Renal pelvis (tissue), 1 donor: ENCODE measurements at regions not wholly inside any gene's neighbourhood (a gene's known extent, or its start where the extent isn't known, plus 50 kb on each side); places are given as distances from the start of the nearest gene placed in this dataset.
"Not testable (repeated sequence)": the region's sequence is repeated elsewhere in the genome, so short reads cannot be mapped to it uniquely, and the experiment has no call there.

Source experiments
- DNase-seq: peaks from one replicate; pipeline ENCODE4 v3.0.0-alpha.2; 2013

DNA sequence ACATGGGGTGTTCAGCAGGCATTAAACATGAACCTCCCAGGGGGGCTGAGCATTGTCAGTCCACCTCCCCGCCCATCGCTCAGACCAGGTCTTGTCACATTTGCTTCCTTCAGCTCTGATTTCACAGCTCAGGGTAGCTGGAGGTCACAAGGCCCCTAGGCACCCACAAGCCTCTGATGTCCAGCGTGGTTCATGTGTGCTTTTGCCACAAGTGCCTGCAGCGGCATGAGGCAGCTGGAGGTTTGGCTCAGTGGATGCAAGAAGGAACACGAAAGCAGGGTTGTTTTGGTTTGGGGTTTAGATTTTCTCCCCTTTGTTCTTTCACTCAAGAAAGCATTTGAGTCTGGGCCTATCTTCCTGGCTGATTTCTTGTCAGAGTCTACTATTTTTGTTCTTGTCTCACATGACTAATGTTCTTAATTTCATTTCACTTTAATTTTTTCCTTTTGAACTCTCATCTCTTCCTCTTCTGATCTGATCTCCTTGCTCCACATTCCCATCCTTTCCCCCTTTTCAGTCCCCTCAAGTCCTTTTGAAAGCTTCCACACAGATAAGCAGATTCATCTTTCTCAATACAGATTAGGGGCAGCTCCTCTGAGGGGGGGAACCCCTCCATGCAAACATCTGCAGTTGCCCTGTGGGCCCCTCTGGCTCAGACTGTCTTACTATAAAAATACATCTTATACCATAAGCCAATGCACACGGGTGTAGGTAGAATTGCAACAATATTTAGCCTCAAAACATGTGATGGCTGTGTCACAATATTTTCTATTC lies 68.1 kb upstream of the CEP85L start:
- DNase-seq, result no peak

DNA sequence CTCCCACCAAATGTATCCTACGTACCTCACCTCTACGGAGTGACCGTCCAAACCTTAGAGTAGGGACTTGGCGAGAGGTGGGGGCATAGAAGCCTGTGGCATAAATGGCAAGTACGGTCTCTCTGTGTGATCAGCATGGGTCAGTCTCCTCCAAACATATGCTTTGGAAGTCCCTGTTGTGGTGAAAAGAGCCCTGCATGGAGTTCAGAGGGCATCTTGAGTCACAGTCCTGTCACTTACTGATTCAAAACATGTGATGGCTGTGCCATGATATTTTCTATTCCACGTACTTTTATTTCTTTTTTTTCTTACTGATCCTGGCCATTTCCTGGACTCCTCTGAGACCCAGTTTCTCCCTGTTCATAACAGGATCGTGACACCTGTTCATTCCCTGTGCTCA lies 67.5 kb upstream of the CEP85L start:
- DNase-seq, result no peak

DNA sequence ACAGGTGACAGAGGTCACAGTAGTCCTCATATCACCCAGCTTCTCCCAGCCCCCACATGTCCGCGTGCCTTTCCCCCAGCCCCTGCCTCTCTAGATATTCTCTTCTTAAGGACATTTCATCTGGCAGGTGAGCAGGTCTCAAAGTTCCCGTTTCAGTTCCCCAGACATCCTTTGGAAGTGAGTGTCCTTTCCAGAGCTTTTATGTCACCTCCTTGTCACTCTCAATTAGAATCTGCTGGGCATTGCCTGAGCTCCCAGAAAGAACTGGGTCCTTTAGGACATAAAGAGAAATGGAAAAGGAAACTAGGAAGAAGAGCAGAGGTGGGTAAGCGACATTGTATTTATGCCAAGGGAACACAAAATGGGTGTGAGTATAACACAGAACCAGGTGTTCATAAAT lies 66.9 kb upstream of the CEP85L start:
- DNase-seq, result no peak

DNA sequence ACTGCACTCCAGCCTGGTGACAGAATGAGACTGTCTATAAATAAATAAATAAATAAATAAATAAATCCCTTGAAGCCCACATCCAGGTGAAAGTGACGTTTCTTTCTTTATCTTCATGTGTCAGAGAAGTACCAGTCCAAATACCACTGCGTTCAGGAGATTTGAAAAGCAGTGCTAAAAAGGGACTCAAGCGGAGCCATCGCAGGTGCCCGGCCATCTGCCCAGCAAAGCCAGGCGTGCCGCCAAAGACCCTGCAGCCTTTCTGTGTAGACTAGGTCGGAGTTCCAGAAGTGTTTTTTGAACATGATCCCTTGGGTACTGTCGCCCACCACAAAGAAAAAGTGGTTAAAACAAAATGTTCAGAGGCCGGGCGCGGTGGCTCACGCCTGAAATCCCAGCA lies 65.7 kb upstream of the CEP85L start:
- DNase-seq, result no peak

DNA sequence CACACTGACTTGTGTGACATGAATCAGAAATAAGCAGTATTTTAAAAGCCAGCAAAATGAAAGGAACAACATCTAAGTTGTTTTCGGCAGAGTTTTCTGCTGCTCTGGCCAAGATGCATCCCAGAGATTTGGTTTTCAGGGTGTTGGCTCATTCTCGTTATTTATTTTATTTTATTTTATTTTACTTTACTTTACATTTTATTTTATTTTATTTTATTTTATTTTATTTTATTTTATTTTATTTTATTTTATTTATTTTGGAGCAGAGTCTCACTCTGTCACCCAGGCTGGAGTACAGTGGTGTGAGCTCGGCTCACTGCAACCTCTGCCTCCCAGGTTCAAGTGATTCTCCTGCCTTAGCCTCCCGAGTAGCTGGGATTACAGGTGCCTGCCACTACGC lies 64.5 kb upstream of the CEP85L start:
- DNase-seq, result not testable (repeated sequence)

DNA sequence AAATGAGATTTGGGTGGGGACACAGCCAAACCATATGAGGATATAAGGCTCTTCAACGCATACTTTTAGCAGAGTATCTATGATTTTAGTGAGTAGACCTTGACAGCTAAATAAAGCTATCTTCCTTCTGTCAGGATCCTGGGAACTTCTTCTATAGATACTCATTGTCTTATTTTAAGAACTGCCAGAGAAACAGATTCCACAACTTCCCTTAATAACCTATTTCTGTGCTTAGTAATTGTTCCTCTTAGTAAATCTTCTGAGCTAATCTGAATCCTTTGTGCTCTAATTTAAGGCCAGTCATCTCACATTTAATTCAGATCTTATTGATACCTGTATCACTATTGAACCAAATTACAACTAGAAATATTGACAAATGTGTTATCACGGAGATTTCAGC lies 64.0 kb upstream of the CEP85L start:
- DNase-seq, result no peak

DNA sequence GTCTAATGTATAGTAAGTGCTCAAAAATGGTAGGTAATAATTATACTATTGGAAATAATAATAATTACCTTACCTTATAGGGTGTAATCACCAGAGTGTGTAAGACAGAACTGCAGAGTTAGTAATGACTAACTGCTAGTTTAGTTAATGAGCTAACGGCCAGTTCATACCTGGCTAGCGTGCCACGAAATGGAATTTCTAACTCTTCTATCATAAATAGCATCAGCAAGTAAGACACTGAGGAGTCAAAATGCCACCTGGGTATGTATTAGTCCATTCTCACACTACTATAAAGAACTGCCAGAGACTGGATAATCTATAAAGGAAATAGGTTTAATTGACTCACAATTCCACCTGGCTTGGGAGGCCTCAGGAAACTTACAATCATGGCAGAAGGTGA lies 63.4 kb upstream of the CEP85L start:
- no peak for DNase-seq

DNA sequence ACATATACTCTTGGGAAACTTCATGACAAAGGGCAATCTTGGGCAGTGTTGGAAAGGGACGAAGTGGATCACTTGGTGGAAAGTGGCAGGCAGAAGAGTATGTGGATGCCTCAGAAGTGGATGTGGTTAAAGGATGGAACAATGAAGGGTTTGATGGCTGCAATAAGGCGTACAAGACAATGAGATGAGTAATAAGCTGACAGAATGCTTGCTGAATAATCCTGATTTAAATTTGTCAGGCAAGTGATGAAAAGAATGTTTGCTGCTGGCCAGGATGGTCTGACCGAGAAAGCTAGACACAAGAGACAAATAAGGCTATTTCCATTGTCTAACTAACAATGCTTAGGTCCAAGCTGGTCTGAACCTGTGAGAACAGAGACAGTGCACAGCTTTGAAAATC lies 61.6 kb upstream of the CEP85L start:
- DNase-seq, result no peak

DNA sequence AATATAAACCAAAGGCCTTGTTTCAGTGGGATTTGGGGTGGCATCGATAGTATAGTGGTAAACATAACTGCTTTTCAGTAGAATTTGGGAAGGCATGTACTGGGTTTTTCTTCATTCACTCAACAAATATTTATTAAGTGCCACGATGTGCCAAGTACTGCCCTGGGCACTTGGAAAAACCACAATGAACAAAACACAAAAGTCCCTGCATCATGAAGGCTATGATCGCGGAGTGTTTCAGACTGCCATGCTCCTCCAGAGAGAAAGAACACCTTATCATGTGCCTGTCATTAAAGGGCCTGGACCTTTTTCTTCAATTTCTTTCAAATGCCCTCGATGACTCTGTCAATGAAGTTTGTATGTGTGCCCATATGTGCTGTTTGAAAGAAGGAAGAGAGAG lies 59.2 kb upstream of the CEP85L start:
- DNase-seq, result no peak

DNA sequence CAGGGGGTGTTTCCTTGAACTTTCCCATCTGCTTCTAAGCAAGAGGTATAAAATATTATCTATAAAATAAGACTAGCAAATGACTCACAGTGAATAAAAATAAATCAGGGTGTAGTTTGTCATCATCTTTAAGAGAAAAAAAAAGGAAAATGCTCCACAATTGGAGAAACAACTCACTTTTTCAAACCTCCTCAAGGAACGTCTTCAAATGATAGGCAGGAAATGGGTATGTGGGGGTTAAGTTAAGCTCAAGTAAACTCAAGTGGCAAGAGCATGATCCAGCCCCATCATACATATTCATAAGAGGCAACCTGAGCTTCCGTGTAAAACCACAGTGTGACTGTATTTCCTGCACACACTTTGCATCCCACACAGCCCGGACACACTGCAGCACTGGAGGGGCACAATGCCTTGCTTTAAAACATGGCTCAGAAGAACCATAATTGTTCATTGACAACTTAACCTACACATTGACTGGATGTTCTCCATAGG lies 58.5 kb upstream of the CEP85L start:
- peak; percentile 38 for DNase-seq

DNA sequence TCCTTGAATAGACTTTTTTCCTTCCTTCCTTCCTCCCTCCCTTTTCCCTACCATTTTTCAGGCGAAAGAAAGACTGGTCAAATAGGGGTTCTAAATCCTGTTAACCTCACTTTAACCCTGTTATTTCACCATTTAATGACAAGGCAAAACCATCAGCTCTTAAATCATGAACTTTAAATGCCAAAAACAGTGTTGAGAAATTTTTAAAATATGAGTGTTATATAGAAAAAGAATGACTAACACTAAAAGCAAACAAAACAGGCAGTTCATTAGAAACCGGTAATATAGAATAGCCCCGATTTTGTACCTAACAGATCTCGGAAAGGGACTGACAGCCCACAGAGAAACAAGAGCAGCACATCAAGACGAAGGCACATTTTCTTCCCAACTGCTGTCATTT lies 57.4 kb upstream of the CEP85L start:
- DNase-seq, result no peak

DNA sequence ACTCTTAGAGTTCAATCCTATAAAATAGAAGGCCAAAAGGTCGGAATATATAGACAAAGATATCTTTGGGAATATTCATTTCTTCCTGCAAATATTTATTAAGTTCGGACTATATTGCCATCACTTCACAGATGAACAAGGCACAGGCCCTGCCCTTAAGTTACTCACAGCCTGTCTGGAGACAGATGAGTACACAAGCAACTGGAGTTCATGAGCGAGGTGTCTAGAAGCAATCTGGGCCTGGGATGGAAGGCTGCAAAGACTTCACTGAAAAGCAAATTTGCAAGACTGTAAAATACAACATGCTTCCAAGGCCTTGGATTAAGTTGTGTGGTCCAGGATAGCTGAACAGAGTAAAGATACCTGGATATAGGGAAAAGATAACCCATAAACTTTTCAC lies 56.7 kb upstream of the CEP85L start:
- no peak for DNase-seq

DNA sequence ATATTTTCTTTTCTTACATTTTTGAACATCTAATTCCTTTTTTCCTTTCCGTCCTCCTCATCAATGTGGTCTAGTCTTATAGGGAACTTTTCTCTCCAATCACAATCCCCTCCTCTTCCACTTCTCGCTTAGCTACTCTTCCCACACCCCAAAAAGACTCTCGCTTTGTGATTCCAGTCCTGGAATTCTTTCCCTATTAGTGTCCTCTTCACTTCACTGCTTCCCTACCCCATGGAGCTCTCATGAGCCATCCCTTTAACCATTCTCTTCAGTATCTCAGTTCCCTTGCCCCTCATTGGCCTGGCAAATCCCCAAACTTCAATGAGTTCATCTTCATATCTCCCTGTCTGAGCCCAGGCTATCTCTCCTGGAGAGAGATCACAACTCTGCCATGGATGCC lies 55.3 kb upstream of the CEP85L start:
- no peak for DNase-seq

DNA sequence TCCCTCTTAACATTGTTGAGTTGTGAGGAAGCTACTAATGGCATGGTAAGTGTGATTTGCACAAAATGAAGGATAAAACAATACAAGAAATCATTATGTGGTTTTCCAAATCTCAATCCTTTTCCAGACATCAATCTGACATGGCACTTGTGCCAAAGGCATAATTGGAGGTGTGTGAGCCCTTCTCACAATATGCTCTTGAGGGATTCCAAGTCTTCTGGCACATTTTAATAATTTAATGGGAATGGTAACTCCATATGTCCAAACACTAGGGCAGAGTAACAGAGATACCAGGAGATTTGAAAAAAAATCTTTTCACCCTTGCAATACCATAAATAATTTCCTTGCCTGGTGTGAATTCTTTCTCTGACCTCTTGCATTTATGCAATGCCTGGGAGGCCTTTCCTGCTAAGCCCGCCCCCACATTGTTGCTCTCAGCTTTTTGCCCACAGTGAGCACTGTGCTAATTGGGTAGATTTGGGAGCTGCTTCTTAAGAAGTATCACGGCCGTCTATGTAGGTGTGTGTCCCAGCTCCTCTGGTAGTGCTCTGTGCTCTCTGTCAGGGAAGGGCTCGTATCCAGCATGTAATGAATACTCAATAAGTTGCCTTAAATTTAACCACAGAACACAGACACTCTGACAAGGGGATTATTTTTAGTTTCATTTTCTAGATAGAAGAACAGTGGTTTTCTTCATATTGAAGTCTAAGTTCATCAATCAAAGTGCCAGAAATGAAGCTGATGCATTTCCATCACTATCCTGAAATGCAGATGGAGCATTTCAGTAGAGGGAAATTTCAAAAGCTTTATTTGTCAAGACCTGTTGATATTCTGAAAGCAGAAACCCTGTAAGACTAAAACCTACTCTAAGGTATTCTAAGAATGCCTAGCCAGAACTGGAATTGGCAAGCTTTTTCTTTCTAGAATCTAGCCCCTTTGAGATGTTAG lies 54.4 kb upstream of the CEP85L start:
- peak; percentile 28 for DNase-seq

DNA sequence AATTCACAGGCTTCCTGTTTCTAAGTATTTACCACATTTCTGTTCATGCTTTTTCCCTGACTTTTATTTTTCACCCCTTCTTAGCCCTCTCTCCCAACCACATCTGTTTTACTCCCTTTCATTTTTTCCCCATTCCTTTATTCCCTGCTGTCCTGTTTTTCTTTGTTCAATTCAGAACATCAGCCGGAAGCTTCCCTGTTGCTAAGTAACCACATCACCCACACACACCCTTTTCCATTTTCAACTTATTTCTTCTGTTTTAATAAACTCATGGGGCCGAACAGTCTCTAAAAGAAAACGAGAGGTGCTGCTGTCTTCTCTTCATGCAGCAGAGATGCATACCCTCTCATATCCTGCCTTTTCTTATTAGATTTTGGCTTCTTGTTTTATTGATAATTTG lies 53.5 kb upstream of the CEP85L start:
- DNase-seq, result no peak

DNA sequence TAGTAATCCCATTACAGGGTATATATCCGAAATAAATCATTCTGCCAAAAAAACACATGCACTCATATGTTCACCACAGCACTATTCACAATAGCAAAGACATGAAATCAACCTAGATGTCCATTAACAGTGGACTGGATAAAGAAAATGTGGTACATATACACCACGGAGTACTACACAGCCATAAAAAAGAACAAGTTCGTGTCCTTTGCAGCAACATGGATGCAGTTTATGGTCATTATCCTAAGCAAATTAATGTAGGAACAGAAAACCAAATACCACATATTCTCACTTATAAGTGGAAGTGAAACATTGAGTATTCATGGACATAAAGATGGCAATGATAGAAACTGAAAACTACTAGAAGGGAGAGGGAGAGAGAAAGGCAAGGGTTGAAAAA lies 49.9 kb upstream of the CEP85L start:
- DNase-seq, result not testable (repeated sequence)
